Nephron progenitor cell (in vitro differentiated cells): ENCODE measurements at regions not wholly inside any gene's neighbourhood (a gene's known extent, or its start where the extent isn't known, plus 50 kb on each side); places are given as distances from the start of the nearest gene placed in this dataset.
"Not testable (repeated sequence)": the region's sequence is repeated elsewhere in the genome, so short reads cannot be mapped to it uniquely, and the experiment has no call there.

ENCODE experiments used
- DNase-seq: peaks from one replicate; pipeline ENCODE4 v3.0.0; 2021
- H3K27ac Mint-ChIP-seq: 2 replicates; pipeline ENCODE4 v1.8.0; 2021; ENCODE audit warnings: mild to moderate bottlenecking, moderate library complexity, mixed read lengths
- H3K27me3 Mint-ChIP-seq: 2 replicates; pipeline ENCODE4 v1.8.0; 2021; ENCODE audit warnings: mild to moderate bottlenecking, low read depth, mixed read lengths; ENCODE audit not compliant: poor library complexity
- H3K36me3 Mint-ChIP-seq: 2 replicates; pipeline ENCODE4 v1.8.0; 2021; ENCODE audit warnings: low read depth, mixed read lengths
- H3K4me1 Mint-ChIP-seq: 2 replicates; pipeline ENCODE4 v1.8.0; 2021; ENCODE audit warnings: mixed read lengths
- H3K4me3 Mint-ChIP-seq: 2 replicates; pipeline ENCODE4 v1.8.0; 2021; ENCODE audit warnings: mild to moderate bottlenecking, moderate library complexity, mixed read lengths
- H3K9me3 Mint-ChIP-seq: 2 replicates; pipeline ENCODE4 v1.8.0; 2021; ENCODE audit warnings: mild to moderate bottlenecking, moderate library complexity, mixed read lengths
- CTCF ChIP-seq: fragments of 200-600 bp; sonication (generic); IDR thresholded peaks from 2 replicates; pipeline ENCODE4 v1.5.0; 2021; ENCODE audit warnings: antibody characterized with exemption

GRCh38 chr13:111629926-111630325 is 309.5 kb downstream of the TEX29 start:
- Mint-ChIP-seq H3K36me3 (no peaks in the 10 kb centered on the region), H3K27me3 (peaks cover 22% of the 10 kb centered on the region), H3K27ac (peak overlapping the region; percentile 69), H3K9me3 (no peaks in the 10 kb centered on the region), H3K4me3 (no peak overlapping the region), H3K4me1 (peaks cover 43% of the 10 kb centered on the region)
- DNase-seq = no peak
- TF ChIP-seq CTCF = no peak

GRCh38 chr13:111630406-111630805 is 310.0 kb downstream of the TEX29 start:
- Mint-ChIP-seq H3K27ac (no peak overlapping the region), H3K27me3 (peaks cover 22% of the 10 kb centered on the region), H3K4me1 (peaks cover 47% of the 10 kb centered on the region), H3K9me3 (no peaks in the 10 kb centered on the region), H3K4me3 (no peak overlapping the region), H3K36me3 (no peaks in the 10 kb centered on the region)
- DNase-seq = peak; percentile 23
- TF ChIP-seq CTCF = peak; percentile 21

GRCh38 chr13:111631271-111631670 is 310.8 kb downstream of the TEX29 start:
- not testable (repeated sequence) for H3K4me3 Mint-ChIP-seq, H3K9me3 Mint-ChIP-seq, H3K36me3 Mint-ChIP-seq, DNase-seq, H3K27ac Mint-ChIP-seq
- Mint-ChIP-seq H3K4me1 (peaks cover 47% of the 10 kb centered on the region), H3K27me3 (peaks cover 22% of the 10 kb centered on the region)

- H3K9me3 Mint-ChIP-seq = no peaks in the 10 kb centered on the region
- no peak overlapping the region for H3K27ac Mint-ChIP-seq
- H3K36me3 Mint-ChIP-seq = no peaks in the 10 kb centered on the region
- H3K4me1 Mint-ChIP-seq = peaks cover 47% of the 10 kb centered on the region
- H3K4me3 Mint-ChIP-seq = peak overlapping the region; percentile 48
- peaks cover 25% of the 10 kb centered on the region for H3K27me3 Mint-ChIP-seq
- TF ChIP-seq CTCF = no peak
- peak; percentile 20 for DNase-seq
Observed at GRCh38 chr13:111632906-111633305, 312.5 kb downstream of the TEX29 start.

GRCh38 chr13:111633401-111633800 is 313.0 kb downstream of the TEX29 start:
- Mint-ChIP-seq H3K4me3 (no peak overlapping the region), H3K4me1 (peaks cover 46% of the 10 kb centered on the region), H3K36me3 (no peaks in the 10 kb centered on the region), H3K9me3 (no peaks in the 10 kb centered on the region), H3K27me3 (peaks cover 20% of the 10 kb centered on the region), H3K27ac (no peak overlapping the region)
- no peak for DNase-seq
- TF ChIP-seq CTCF = no peak

GRCh38 chr13:111634410-111634809 is 314.0 kb downstream of the TEX29 start:
- H3K27me3 Mint-ChIP-seq = peaks cover 20% of the 10 kb centered on the region
- no peak overlapping the region for H3K27ac Mint-ChIP-seq
- H3K4me1 Mint-ChIP-seq = peaks cover 40% of the 10 kb centered on the region
- no peak for DNase-seq
- no peaks in the 10 kb centered on the region for H3K36me3 Mint-ChIP-seq
- H3K9me3 Mint-ChIP-seq = no peaks in the 10 kb centered on the region
- H3K4me3 Mint-ChIP-seq = no peak overlapping the region
- no peak for TF ChIP-seq CTCF
